GM12878 (cell line): ENCODE measurements at regions not wholly inside any gene's neighbourhood (a gene's known extent, or its start where the extent isn't known, plus 50 kb on each side); places are given as distances from the start of the nearest gene placed in this dataset.

ENCODE experiments used
- EP300 ChIP-seq, 2 experiments: fragments of 150-350 bp in 1 of 2; IDR thresholded peaks; 2 replicates each; pipeline ENCODE4 v1.6.1; 2011 to 2012; ENCODE audit warnings: low read depth in 2 of 2, low read length in 2 of 2, borderline replicate concordance in 1 of 2, improper control_type of control experiment in 1 of 2, inconsistent platforms in 1 of 2; ENCODE audit not compliant: control insufficient read depth in 1 of 2
- POLR2AphosphoS5 ChIP-seq: IDR thresholded peaks from 2 replicates; pipeline ENCODE4 v1.6.1; 2011; ENCODE audit warnings: mild to moderate bottlenecking, low read length, inconsistent platforms
- TF ChIP-seq, protein P1 (sequence below), 3 experiments: IDR thresholded peaks in 2 of 3; conservative IDR thresholded peaks in 1 of 3; 2 replicates each; pipeline ENCODE4 v1.5.1; 2011; ENCODE audit warnings: low read depth in 3 of 3, low read length in 3 of 3, mild to moderate bottlenecking in 3 of 3, control low read depth in 2 of 3, moderate library complexity in 2 of 3, inconsistent platforms in 1 of 3, mixed read lengths in 1 of 3; ENCODE audit not compliant: control insufficient read depth in 2 of 3, insufficient read depth in 1 of 3; ENCODE audit errors: extremely low read depth in 1 of 3
- TF ChIP-seq, protein P2 (sequence below): fragments of 450-650 bp; IDR thresholded peaks from 2 replicates; pipeline ENCODE4 v1.6.1; 2018; ENCODE audit warnings: mild to moderate bottlenecking, low read depth, moderate library complexity; ENCODE audit not compliant: partially characterized antibody

DNA sequence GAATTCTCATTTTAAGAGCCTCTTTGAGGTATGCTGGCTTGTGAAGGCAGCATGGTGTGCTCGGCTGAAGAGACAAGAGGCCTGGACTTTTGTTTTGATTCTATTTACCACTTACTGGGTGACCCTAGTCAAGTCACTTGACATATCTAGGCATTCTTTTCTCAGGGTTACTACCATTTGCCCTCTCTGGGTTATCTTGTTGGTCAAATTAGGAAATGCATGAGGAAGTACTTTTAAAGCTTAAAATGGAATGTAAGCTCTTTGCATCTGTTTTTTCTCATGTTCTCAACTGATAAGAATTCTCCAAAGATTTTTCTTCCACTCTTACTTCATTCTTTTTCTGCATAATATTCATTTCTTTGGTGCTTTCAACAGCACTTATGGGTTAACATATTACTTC lies 173.1 kb downstream of the PLK2 start:
- TF ChIP-seq EP300 (IDR thresholded peaks at IDR 0.05; ENCODE audit: borderline replicate concordance in 1 of 2, control insufficient read depth in 1 of 2, low read depth in 2 of 2, low read length in 2 of 2), result no peak
- TF ChIP-seq, protein P1, sequence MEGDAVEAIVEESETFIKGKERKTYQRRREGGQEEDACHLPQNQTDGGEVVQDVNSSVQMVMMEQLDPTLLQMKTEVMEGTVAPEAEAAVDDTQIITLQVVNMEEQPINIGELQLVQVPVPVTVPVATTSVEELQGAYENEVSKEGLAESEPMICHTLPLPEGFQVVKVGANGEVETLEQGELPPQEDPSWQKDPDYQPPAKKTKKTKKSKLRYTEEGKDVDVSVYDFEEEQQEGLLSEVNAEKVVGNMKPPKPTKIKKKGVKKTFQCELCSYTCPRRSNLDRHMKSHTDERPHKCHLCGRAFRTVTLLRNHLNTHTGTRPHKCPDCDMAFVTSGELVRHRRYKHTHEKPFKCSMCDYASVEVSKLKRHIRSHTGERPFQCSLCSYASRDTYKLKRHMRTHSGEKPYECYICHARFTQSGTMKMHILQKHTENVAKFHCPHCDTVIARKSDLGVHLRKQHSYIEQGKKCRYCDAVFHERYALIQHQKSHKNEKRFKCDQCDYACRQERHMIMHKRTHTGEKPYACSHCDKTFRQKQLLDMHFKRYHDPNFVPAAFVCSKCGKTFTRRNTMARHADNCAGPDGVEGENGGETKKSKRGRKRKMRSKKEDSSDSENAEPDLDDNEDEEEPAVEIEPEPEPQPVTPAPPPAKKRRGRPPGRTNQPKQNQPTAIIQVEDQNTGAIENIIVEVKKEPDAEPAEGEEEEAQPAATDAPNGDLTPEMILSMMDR (IDR thresholded peaks at IDR 0.05 in 2 of 3, conservative IDR thresholded peaks at IDR 0.05 in 1 of 3; ENCODE audit: control insufficient read depth in 2 of 3, extremely low read depth in 1 of 3, insufficient read depth in 1 of 3, low read depth in 3 of 3, low read length in 3 of 3), result no peak
- no peak for TF ChIP-seq POLR2AphosphoS5
- TF ChIP-seq, protein P2, sequence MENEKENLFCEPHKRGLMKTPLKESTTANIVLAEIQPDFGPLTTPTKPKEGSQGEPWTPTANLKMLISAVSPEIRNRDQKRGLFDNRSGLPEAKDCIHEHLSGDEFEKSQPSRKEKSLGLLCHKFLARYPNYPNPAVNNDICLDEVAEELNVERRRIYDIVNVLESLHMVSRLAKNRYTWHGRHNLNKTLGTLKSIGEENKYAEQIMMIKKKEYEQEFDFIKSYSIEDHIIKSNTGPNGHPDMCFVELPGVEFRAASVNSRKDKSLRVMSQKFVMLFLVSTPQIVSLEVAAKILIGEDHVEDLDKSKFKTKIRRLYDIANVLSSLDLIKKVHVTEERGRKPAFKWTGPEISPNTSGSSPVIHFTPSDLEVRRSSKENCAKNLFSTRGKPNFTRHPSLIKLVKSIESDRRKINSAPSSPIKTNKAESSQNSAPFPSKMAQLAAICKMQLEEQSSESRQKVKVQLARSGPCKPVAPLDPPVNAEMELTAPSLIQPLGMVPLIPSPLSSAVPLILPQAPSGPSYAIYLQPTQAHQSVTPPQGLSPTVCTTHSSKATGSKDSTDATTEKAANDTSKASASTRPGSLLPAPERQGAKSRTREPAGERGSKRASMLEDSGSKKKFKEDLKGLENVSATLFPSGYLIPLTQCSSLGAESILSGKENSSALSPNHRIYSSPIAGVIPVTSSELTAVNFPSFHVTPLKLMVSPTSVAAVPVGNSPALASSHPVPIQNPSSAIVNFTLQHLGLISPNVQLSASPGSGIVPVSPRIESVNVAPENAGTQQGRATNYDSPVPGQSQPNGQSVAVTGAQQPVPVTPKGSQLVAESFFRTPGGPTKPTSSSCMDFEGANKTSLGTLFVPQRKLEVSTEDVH, result no peak
